Karpas-422 (cell line): ENCODE measurements at regions not wholly inside any gene's neighbourhood (a gene's known extent, or its start where the extent isn't known, plus 50 kb on each side); places are given as distances from the start of the nearest gene placed in this dataset.

ENCODE experiments used
- DNase-seq: peaks from one replicate; pipeline ENCODE4 v3.0.0-alpha.2; 2015
- H2AFZ ChIP-seq: fragments of 200-600 bp; sonication (generic); 2 replicates; pipeline ENCODE4 v1.6.1; 2014; ENCODE audit warnings: antibody characterized with exemption, low read length, mixed read lengths
- H3K27ac ChIP-seq: fragments of 200-600 bp; sonication (generic); 2 replicates; pipeline ENCODE4 v1.5.1; 2014; ENCODE audit warnings: mild to moderate bottlenecking, low read length, moderate library complexity
- H3K27me3 ChIP-seq: fragments of 200-600 bp; sonication (generic); 2 replicates; pipeline ENCODE4 v1.6.1; 2014; ENCODE audit warnings: low read length, mixed read lengths
- H3K36me3 ChIP-seq: fragments of 200-600 bp; sonication (generic); 2 replicates; pipeline ENCODE4 v1.6.1; 2014; ENCODE audit warnings: low read length, mixed read lengths; ENCODE audit not compliant: insufficient read depth
- H3K4me1 ChIP-seq: fragments of 200-600 bp; sonication (generic); 2 replicates; pipeline ENCODE4 v1.6.1; 2014; ENCODE audit warnings: mild to moderate bottlenecking, low read length, mixed read lengths
- H3K4me2 ChIP-seq: fragments of 200-600 bp; sonication (generic); 2 replicates; pipeline ENCODE4 v1.6.1; 2014; ENCODE audit warnings: low read length, low read depth, mild to moderate bottlenecking; ENCODE audit not compliant: poor library complexity, severe bottlenecking
- H3K4me3 ChIP-seq: fragments of 200-600 bp; sonication (generic); 2 replicates; pipeline ENCODE4 v1.5.1; 2014; ENCODE audit warnings: mild to moderate bottlenecking, antibody characterized with exemption, low read length, mixed read lengths
- H3K79me2 ChIP-seq: fragments of 200-600 bp; sonication (generic); 2 replicates; pipeline ENCODE4 v1.6.1; 2014; ENCODE audit warnings: mild to moderate bottlenecking, low read length, mixed read lengths
- H3K9ac ChIP-seq: fragments of 200-600 bp; sonication (generic); 2 replicates; pipeline ENCODE4 v1.6.0; 2014; ENCODE audit warnings: low read length
- H3K9me2 ChIP-seq: fragments of 200-600 bp; sonication (generic), shearing (Covaris generic); replicated peaks from 2 replicates; pipeline ENCODE4 v1.6.0; 2014; ENCODE audit warnings: mild to moderate bottlenecking, low read length, moderate library complexity; ENCODE audit not compliant: insufficient read depth
- H3K9me3 ChIP-seq: fragments of 300-700, 200-600 bp; sonication (generic); 2 replicates; pipeline ENCODE4 v1.6.1; 2014; ENCODE audit warnings: low read length, mixed read lengths
- H4K20me1 ChIP-seq: fragments of 200-600 bp; sonication (generic); 2 replicates; pipeline ENCODE4 v1.6.1; 2014; ENCODE audit warnings: mild to moderate bottlenecking, antibody characterized with exemption, low read length, low read depth; ENCODE audit not compliant: insufficient read depth

DNA sequence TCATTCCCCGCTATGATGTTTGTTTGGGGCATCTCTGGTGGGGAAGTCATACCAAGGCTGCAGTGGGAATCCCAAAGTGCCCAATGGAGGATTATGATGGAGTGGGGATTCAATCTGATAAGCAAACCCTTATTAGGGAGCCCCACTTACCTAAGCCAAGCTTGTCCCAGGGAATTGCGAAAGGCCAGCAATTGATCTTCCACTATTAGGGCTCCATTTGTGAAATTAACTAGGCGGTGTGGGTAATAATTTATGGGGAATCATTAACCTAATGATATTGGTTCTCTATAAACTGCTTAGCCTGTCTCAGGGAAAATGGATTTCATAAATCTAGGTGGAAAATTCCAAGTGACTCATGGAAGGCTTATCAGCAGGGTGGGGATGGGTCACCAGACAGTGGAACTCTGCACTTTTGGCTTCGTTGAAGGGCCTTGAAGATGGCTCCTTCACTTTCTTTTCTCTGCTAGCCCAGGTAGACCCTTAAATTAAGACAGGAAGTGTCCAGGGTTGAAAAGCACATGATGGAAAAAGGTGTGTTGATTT lies 113.0 kb upstream of the WSCD2 start:
- Histone ChIP-seq H2AFZ (no peak overlapping the region), H3K9me2 (no peaks in the 10 kb centered on the region), H3K27ac (no peak overlapping the region), H3K4me1 (no peaks in the 10 kb centered on the region), H3K9ac (no peak overlapping the region), H3K36me3 (no peaks in the 10 kb centered on the region), H3K27me3 (no peaks in the 10 kb centered on the region), H3K4me3 (no peak overlapping the region), H4K20me1 (no peaks in the 10 kb centered on the region), H3K9me3 (no peaks in the 10 kb centered on the region), H3K79me2 (no peaks in the 10 kb centered on the region), H3K4me2 (no peak overlapping the region)
- no peak for DNase-seq

DNA sequence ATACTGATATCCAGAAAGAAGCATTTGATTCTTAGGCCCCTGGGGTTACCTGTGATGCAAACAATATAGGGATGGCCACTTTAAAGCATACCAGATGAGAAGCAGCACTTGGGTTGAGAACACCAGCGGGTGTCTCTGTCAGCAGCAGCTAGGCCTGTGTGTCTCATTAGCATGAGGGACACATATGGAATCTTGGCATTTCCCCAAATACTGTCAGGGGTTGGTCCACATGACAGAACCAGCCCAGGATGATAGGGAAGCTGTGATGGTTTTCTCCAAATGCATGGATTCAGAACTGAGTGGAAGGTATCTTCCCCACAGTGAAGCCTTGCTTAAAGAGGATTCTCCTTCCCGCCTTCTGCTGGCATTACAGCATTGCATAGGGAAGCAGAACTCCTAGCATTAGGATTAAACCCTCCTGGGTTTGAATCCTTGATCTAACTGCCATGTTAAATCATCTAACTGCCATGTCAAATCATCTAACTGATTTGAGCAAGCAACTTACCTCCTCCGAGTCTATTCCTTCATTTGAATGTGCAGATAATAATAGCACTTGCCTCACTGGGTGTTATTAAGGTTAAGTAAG lies 111.5 kb upstream of the WSCD2 start:
- Histone ChIP-seq H2AFZ (no peak overlapping the region), H3K9me2 (no peaks in the 10 kb centered on the region), H3K27ac (no peak overlapping the region), H3K9me3 (no peaks in the 10 kb centered on the region), H4K20me1 (no peaks in the 10 kb centered on the region), H3K9ac (no peak overlapping the region), H3K79me2 (no peaks in the 10 kb centered on the region), H3K4me3 (no peak overlapping the region), H3K36me3 (no peaks in the 10 kb centered on the region), H3K27me3 (no peaks in the 10 kb centered on the region), H3K4me1 (no peaks in the 10 kb centered on the region), H3K4me2 (no peak overlapping the region)
- no peak for DNase-seq

DNA sequence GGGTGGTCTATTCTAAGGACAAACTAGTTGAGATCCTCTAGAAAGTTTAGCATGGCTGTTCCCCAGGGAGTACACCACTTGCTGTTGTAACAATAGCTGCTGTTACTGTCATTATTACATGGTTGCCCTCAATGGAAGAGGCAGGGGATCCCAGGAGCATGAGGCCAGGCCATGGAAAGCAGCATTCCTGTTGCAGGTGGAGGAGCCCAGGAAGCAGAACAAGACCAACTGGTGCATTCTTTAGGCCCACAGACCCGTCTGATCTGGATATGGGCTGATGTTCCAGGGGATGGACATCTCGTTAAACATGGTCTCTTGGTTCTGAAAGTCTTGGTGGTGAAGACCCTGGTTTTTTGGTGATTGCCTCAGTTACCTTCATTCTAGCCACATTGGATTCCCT lies 109.2 kb upstream of the WSCD2 start:
- no peaks in the 10 kb centered on the region for H4K20me1 ChIP-seq
- no peak overlapping the region for H2AFZ ChIP-seq
- H3K4me2 ChIP-seq, result no peak overlapping the region
- no peaks in the 10 kb centered on the region for H3K36me3 ChIP-seq
- no peaks in the 10 kb centered on the region for H3K9me2 ChIP-seq
- H3K4me1 ChIP-seq, result no peaks in the 10 kb centered on the region
- no peak overlapping the region for H3K9ac ChIP-seq
- no peaks in the 10 kb centered on the region for H3K9me3 ChIP-seq
- no peak for DNase-seq
- no peaks in the 10 kb centered on the region for H3K27me3 ChIP-seq
- no peak overlapping the region for H3K27ac ChIP-seq
- no peak overlapping the region for H3K4me3 ChIP-seq
- no peaks in the 10 kb centered on the region for H3K79me2 ChIP-seq

DNA sequence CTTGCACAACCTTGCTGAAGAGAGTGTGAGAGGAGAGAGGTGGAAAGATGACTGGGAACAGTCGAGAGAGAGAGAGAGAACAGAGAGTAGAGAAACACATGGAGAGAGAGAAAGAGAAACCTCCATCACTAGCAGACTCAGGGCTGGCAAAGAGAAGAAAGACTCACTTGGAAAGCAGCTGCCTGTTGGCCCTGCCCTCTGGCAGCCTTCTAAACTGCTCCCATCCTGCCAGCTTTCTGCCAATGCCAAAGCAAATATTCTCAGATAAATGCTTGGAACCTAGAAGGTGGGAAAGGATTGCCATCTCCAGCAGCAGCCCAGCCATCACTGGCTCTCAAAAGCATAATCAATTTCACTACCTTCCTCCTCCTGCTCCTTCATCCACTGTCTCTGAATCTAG lies 107.9 kb upstream of the WSCD2 start:
- H3K79me2 ChIP-seq, result no peaks in the 10 kb centered on the region
- no peaks in the 10 kb centered on the region for H4K20me1 ChIP-seq
- no peak overlapping the region for H2AFZ ChIP-seq
- no peak overlapping the region for H3K9ac ChIP-seq
- H3K36me3 ChIP-seq, result no peaks in the 10 kb centered on the region
- no peak for DNase-seq
- no peaks in the 10 kb centered on the region for H3K9me3 ChIP-seq
- no peak overlapping the region for H3K4me3 ChIP-seq
- no peak overlapping the region for H3K4me2 ChIP-seq
- H3K9me2 ChIP-seq, result no peaks in the 10 kb centered on the region
- H3K27ac ChIP-seq, result no peak overlapping the region
- H3K27me3 ChIP-seq, result no peaks in the 10 kb centered on the region
- H3K4me1 ChIP-seq, result no peaks in the 10 kb centered on the region

DNA sequence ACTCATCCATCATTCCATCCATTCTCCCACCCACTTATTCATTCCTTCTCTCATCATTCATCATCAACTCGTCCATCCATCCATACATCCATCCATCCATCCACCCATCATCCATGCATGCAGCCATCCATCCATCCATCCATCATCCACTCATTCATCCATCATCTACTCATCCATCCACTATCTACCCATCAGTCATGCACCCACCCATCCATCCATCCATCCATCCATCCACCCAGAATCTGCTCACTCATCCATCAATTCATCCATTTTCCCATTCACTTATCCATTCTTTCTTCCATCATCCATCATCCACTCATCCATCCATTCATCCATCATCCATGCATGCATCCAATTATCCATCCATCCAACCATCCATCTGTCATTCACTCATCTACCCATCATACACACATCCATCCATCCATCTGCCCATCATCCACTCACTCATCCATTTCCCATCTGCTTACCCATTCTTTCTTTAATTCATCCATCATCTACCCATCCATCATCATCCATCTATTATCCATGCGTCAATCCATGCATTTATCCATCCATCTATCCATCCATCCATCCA lies 107.1 kb upstream of the WSCD2 start:
- Histone ChIP-seq H2AFZ (no peak overlapping the region), H3K4me3 (no peak overlapping the region), H3K9ac (no peak overlapping the region), H3K4me2 (no peak overlapping the region), H3K79me2 (no peaks in the 10 kb centered on the region), H3K27me3 (no peaks in the 10 kb centered on the region), H3K36me3 (no peaks in the 10 kb centered on the region), H3K9me3 (no peaks in the 10 kb centered on the region), H3K27ac (no peak overlapping the region), H3K9me2 (no peaks in the 10 kb centered on the region), H3K4me1 (no peaks in the 10 kb centered on the region), H4K20me1 (no peaks in the 10 kb centered on the region)
- DNase-seq, result no peak

DNA sequence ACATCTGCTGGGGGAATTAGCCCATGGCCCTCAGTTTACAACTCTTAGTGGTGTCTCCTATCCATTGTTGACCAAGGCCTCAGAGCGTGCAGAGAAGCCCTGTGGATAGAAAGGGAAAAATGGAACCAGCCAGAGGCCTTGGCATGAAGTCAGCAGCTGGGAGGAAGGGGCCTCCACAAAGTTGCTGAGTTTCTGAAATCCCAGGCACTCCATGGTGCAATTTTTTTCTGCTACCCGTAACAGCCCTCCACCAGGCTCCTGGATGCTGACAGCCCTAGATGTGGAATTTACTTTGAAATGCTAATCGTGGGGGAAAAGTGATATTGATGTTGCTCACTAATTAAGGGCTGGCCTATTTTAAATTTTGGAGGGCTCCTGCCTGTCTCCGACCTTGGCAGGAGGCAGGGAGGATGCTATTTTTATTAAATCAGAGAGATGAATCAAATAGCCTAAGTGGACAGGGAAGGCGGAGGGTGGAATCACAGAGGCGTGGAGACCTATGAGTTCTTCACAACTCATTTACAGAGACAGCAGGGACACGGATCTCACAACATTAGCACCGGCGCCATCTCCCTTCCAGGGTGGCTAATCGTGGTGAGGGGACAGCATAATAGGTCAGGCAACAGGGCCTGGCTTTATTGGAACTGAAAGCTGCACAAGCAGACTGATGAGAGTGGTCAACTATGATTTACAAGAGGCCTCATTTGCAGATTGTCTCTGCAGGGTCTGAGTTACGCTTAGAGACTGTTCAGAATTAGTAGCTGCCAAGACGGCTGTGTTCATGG lies 99.8 kb upstream of the WSCD2 start:
- no peaks in the 10 kb centered on the region for H3K4me1 ChIP-seq
- no peaks in the 10 kb centered on the region for H3K9me3 ChIP-seq
- H2AFZ ChIP-seq, result no peak overlapping the region
- DNase-seq, result no peak
- H3K27ac ChIP-seq, result no peak overlapping the region
- no peaks in the 10 kb centered on the region for H3K9me2 ChIP-seq
- H3K36me3 ChIP-seq, result no peaks in the 10 kb centered on the region
- no peak overlapping the region for H3K4me2 ChIP-seq
- no peaks in the 10 kb centered on the region for H3K79me2 ChIP-seq
- no peak overlapping the region for H3K9ac ChIP-seq
- H3K4me3 ChIP-seq, result no peak overlapping the region
- no peaks in the 10 kb centered on the region for H3K27me3 ChIP-seq
- no peaks in the 10 kb centered on the region for H4K20me1 ChIP-seq

DNA sequence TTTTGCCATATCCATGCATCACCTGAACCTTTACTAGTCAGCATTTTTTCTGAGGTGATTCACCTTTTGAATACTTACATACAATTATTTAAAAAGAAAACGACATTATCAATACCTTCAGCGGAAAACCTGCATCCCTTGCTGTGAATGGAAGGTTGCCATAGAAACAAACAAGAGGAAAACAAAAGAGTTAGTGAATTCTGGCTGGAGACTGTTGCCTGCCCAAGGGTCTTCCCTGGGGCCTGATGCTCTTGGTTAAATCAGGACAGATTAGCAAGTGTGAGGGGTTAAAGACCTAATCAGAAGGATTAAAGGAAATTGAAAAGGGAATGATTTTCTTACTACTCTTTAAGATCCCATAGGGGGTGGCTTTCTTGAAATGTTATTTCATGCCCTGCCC lies 96.0 kb upstream of the WSCD2 start:
- DNase-seq, result no peak

DNA sequence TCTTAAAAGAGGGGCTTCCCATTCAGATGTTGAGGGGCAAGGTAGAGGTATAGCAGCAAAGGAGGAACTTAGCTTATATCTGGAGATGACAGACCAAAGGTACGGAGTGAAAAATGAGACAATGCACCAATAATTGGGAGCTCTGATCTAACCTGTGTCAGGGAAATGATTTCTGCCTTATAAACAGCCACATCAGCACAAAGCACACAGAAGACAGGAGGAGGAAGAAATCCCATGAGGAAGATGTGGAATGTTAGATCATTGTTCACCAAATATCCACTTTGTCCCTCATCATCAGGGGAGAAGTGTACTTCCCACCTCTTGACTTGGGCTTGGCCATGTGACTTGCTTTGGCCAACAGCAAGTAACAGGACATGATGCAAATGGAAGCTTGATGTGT lies 93.7 kb upstream of the WSCD2 start:
- Histone ChIP-seq H3K4me2 (no peak overlapping the region), H3K4me3 (no peak overlapping the region), H3K79me2 (no peaks in the 10 kb centered on the region), H3K27ac (no peak overlapping the region), H4K20me1 (no peaks in the 10 kb centered on the region), H3K9ac (no peak overlapping the region), H3K4me1 (no peaks in the 10 kb centered on the region), H2AFZ (no peak overlapping the region), H3K9me2 (no peaks in the 10 kb centered on the region), H3K9me3 (no peaks in the 10 kb centered on the region), H3K36me3 (no peaks in the 10 kb centered on the region), H3K27me3 (no peaks in the 10 kb centered on the region)
- DNase-seq, result no peak

More for the DNA sequence above, 96.0 kb upstream of the WSCD2 start:
- no peak overlapping the region for H3K27ac ChIP-seq
- H2AFZ ChIP-seq, result no peak overlapping the region
- H3K4me2 ChIP-seq, result no peak overlapping the region
- no peaks in the 10 kb centered on the region for H3K4me1 ChIP-seq
- no peaks in the 10 kb centered on the region for H3K9me2 ChIP-seq
- H3K36me3 ChIP-seq, result no peaks in the 10 kb centered on the region
- no peaks in the 10 kb centered on the region for H3K79me2 ChIP-seq
- H3K4me3 ChIP-seq, result no peak overlapping the region
- H3K9ac ChIP-seq, result no peak overlapping the region
- H3K9me3 ChIP-seq, result no peaks in the 10 kb centered on the region
- H3K27me3 ChIP-seq, result no peaks in the 10 kb centered on the region
- H4K20me1 ChIP-seq, result no peaks in the 10 kb centered on the region
